T-helper 9 cell (primary cell): ENCODE measurements at regions not wholly inside any gene's neighbourhood (a gene's known extent, or its start where the extent isn't known, plus 50 kb on each side); places are given as distances from the start of the nearest gene placed in this dataset.

Experiments
- DNase-seq: peaks from one replicate; pipeline ENCODE4 v3.0.0-alpha.2; 2020

DNA sequence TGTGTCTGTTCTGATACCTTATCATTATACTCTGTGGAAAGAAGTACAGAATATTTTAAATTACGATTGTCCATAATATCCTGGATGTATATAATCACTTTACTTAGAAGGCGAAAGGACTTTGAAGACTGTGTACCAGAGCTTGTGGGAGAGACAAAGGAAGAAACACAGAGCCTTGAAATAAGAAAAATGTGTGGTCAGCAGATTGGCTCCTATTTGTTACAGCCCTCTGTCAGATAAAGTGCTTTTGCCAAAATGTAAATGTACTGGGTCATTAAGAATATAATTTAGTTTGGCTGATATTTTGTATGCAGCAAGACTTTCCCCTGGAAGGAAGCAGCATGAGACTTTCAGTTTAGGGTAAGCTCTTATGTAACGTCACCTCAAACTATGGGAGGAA, 443.1 kb downstream of the CCDC85A start:
- no peak for DNase-seq

DNA sequence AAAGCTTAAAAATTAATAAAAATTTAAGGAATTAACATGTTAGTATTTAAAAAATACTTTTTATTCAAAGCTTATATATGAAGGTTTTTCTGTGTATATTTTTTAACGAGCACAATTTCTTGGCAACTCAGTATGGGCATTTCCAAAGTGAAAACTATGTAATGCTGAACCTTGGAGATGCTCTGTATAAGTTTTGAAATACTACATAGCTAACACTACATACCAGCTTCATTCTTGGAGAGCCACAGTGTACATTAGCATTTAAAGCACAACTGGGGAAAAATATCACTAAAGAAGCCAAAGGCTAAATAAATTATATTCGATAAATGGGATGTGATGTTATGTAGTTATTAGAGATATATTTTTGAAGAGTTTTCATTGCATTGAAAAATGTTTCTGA, 446.5 kb downstream of the CCDC85A start:
- DNase-seq, result no peak

DNA sequence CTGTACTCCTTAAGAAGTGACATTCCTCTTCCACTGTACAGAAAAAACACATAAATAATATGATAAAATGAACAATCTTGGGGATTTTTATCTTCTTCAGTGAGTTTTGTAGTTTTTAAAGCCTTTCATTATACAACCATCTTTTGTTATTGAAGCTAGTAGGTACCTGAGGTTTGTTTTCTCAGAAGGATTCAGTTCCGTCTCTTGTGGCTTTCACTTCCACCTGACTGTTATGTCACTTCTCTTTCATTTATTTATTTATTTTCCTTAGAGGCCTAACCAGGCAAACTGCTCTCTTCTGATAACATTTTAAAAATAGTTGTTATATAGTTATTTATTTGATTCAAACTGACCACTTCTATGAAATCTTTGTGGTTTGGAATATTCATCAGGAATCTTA, 464.2 kb downstream of the CCDC85A start:
- no peak for DNase-seq

DNA sequence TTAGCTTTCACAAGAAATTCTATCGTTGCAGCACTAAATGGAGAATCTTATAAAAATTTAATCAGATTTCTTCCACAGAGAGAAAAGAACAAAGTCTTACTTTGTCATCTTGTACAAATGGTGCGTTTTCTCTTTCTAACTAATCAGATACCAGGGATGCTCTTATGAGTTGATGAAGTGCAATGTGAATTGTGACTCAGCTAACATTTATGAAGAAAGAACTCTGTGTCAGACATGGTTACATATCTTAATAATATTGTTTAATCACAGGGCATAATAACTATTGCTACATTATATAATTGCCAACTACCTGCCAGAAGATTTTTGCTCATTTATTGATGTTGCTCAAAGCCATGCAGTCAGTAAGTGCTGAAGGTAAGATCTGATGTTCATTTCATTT, 465.0 kb downstream of the CCDC85A start:
- DNase-seq, result no peak

DNA sequence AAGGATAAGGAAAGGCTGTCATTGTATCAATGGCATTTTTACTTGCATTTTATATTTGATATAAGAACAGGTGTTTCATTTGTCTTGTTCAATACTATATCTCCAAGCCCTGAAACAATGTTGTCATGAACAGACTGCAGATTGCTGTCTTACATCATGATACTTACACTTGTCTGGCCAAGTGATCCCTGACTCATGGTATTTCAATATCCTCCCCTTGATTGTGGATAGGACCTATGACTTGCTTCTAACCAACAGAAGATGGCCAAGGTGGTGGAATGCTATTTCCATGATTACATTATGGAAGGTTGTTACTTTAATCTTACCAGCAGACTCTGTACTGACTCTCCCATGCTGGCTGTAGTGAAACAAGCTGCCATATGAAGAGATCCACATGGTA, 471.1 kb downstream of the CCDC85A start:
- DNase-seq, result no peak

DNA sequence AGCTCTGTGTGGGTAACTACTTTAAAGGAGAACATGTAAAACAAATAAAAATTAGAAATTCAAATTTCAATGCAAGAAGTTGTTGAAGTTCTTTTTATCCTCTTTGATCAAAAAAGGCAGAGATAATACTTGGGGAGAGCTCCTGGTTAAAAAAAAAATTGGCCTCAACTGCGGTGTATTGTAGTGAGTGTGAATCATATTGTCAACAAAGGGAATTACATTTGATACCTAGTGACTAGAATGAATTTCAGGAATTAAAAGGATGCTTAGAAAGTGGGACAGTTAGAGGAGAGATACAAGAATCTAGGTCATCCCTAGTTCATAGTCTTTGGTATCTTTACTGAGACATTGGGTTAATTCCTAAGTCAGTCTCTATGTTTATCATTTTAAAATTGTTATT, 473.0 kb downstream of the CCDC85A start:
- DNase-seq, result no peak

DNA sequence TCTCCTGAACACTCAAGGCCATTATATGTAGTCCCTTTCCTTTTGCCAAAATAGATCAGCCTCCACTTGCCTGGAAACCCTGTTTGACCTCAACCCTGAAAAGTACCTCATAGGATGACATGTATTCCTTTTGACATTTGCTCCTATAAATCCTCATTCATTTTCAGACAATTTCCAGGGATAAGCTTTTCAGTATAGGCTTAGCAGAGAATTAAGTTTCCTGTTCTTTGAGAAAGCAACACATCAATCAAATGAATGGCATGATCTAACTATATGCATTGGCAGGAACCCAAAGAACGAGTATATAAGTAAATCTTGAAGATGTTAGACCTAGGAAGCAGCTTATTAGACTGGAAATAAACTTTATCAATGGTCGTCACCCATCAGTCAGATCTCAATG, 483.0 kb downstream of the CCDC85A start:
- no peak for DNase-seq

DNA sequence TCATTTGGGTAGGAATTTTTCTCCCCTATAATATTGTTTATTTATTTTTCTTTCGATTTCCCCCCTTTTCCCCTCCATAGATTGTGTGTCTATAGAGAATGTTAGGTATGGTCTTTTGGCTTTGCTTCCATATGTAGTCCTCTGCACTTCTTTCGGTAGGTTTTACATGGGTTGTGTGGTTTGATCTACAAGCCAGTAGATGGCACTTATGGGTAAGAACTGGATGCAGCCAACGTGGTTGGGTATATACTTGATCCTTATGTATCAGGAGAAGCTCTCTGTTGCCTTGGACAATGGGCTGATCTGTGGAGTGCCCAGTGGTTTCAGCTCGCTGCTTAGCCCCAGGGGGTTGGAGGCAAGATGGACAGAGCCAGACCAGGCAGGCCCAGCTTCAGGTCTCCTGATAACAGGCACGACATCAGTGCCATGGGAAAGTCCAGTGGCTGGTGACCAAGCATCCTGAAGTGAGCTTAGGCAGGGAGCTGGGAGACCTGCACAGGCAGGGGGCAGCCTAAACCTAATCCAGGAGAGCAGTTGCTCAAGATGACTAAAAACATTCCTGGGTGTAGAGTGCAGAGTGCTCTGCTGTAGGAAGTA, 488.3 kb downstream of the CCDC85A start:
- DNase-seq, result no peak

DNA sequence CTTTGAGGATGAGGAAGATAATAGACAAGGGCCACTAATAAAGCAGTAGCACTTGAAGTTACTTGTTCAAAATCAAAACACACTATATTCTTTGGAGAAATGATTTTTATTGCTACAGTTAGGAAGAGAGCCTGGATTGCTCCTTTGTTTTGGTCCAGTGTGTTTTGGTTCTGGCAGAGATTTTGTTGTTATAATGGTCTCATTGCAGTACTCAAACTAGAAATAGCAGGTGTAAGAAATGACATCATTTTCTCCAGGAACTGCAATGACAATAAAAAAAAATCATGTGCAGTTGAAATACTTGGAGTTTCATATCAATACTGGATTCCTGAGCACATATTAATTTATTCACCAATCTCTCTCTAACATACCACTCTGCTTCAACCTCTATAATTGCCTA, 490.3 kb downstream of the CCDC85A start:
- DNase-seq, result no peak

DNA sequence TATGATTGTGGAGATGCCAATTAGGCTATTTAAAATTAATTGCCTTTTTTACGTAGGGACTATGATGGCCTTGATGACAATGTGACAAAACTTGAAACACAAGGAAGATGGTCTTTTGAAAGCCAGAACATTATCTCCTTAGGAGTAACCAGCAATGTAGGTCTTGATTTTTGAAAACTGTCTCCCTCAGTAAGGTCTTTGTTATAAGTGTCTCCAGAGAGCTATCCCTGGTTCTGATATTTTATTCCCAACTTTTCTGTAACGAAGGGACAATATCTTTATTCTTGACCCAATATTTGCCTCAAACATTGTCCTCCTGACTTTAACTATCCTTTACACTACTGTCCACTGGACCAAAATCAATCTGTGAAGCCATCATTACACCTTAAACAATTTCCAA, 493.2 kb downstream of the CCDC85A start:
- DNase-seq, result no peak

DNA sequence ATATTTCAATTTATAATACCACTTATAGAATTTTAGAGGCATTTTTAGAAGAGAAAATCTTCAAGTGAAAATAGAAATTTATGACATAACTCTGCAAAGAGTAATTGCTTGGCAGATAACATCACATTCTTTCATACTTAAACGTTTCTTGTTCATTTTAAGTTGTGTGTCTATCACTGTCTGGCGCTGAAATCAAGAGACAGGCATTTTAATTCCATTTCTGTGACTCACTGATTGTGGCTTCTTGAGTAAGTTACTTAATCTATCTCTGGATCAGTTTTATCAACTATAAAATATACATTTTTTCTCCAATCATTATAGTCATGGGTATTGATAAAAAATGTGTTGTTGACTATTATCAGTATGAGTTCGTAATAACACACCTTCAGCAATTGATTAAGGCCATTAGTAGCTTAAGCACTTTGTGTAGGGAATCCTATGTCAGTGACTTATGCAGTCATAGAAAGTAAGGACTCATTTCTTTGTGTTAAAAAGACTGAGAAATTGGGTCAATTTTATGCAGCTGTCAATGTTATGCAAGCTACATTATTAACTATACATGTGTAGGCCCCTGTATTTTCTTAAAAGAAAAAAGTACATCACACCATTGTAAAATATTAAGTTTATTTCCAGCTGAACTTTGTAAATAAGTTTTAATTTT, 497.3 kb downstream of the CCDC85A start:
- DNase-seq, result no peak

DNA sequence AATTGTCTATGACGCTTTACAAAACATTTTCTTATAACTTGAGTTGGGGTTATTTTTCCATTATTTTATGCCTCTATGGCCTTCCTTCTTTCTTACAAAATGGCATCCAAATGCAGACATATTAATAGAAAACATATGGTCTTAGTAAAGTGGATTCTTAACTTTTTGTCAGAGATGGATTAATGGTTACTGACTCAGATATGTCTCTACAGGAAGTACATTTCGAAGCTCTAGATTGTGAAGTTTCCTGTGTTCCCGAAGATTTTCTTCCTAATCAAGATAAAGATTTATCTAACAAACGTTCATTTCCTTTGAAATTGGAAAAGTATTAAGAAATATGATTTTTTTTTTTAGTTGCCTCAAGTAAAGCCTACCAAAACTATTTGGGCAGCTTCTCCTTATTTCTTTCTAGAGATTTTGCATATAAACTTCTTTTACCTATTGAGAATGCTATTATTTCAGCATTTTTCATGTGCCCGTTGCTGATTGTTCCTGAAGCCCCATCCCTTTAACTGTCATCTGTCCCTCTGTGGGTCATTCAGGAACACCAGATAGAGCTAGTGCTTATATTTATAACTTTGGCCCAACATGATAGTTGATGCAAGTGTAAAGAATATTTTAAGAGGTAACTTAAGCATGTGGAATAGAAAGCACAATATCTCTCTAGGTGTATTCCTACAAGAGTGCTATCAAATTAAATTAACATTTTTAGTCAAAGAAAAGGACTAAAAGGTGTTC, 498.0 kb downstream of the CCDC85A start:
- no peak for DNase-seq

DNA sequence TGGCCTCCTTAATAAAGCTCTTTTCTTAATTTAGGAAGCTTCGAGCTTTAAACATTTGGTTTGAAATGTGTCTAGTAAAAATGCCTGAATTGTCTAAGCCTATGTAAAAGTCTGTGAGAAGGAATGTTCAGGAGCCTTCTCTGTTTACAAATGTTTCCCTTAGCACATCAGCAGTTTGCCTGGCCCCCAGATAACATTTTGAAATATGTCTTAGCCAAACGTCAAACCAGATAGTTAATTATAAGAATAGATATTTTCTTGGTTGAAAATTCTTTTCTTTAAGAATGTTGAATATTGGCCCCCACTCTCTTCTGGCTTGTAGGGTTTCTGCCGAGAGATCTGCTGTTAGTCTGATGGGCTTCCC, 498.6 kb downstream of the CCDC85A start:
- no peak for DNase-seq

DNA sequence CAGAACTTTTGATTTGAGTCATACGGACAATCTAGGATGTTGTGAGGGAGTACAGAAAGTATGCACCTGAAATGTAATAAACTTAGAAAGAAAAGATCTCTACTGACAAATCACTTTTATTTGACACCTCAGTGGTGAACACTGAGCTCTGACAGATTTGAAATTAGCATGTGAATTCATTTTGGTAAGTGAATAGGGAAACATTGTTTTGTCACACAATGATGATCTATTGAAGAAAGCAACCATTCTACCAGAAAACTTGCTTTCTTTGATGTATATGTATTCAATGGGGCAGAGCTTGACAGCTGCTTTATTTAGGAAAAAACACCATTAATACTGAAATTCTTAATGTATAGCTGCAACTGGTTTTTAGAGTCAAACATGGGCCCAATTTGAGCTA, 500.5 kb downstream of the CCDC85A start:
- DNase-seq, result no peak

DNA sequence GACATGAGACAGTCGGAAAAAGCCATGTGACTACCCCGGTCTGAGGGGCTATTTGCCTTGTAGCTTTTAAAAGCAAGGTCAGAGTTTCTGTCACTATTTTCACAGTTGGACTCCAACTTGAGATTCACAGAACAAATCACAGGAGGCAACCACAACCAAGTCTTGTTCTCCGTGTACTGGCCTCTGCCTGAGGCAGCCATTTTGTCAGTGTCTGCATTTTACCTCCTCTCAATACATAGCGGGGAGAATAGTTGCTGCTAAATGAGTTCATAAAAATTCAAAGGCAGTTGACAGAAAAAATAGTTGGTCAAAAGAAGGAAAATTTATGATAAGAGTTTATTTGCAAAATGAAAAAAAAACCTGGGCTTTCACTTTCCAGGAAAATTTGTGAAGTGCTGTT, 501.4 kb downstream of the CCDC85A start:
- no peak for DNase-seq

DNA sequence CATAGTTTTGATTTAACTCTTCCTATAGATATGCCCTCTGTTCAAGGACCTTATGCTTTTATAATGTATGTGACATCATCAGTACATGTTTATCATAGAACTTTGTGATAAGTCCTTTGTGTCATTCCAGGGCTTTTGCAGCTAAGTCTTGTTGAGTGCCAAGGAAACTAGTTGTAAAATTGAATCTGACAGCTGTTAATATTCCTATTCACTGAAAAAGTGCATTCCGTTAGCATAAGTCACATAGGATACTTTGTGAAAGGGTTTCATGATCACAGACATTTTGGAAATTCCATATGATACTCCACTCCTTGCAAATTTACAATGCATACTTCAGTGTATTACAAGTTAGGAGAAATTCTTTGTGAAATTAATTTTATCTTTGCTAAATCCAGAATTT, 503.4 kb downstream of the CCDC85A start:
- DNase-seq, result no peak

DNA sequence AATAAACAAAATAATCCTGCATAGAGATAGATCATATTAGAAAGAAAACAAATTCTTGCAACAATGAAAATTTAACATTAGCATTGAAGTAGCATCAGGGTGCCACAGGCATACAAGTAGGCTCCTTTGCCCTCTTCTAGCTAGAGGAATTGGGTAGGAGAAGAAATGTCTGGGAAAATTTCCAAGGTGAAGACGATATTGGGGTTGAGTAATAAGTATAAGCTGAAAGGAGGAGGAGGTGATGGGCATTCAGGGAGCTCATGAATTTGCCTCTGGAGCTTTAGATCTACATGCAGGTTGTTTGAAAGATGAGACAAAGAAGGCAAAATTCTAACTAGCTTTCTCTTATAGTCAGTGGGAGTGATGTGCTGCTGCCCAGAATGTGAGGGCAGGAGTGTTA, 504.9 kb downstream of the CCDC85A start:
- DNase-seq, result no peak

DNA sequence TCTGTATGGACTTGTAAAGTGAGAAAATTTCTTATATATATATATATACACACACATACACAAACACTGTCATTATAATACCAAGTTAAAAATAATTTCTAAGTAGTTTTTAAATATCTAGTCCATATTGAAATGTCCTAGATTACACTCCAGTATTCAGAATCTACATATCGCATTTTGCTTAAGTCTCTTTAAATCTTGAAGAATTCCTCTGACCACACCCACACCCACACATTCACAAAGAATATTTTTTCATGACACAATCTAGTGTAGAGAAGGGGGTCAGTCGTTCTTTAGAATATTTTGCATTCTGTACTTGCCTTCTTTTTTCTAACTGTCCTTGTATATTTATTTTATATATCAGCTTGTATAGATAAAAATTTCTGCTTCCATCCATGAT, 509.7 kb downstream of the CCDC85A start:
- no peak for DNase-seq

DNA sequence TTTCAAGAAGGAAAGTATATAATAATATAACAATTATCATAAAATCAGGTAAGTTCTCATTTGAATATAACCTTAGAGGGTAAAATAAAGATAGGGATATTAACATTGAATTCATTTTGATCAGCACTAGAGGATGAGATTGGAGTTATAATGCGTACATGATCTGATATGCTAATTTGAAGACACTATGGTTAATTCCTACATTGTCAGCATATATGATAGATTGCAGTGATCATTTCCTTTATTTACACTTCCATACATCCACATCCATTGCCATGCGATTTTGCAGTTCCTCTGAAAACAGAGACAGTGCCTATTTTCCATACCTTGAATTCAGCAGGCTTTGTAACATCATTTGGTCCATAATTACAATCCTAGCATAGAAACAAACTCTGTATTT, 519.2 kb downstream of the CCDC85A start:
- DNase-seq, result no peak

DNA sequence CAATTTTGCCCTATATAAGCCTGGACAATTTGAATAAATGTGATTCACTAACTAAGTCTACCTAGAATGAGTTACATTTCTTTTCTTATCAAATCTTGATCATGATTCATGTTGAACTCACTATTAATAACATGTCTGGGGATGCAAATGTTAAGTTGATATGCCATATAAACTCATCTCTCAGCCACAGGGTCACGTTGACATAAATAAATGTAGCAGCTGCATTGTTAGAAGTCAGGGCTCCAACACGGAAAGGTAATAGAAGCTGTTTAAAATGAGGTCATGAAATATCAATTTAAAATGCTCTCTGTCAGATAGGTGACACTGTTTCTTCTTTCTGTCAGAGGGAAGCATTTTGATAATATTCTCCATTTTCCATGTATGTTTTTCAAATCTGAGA, 521.9 kb downstream of the CCDC85A start:
- DNase-seq, result no peak

DNA sequence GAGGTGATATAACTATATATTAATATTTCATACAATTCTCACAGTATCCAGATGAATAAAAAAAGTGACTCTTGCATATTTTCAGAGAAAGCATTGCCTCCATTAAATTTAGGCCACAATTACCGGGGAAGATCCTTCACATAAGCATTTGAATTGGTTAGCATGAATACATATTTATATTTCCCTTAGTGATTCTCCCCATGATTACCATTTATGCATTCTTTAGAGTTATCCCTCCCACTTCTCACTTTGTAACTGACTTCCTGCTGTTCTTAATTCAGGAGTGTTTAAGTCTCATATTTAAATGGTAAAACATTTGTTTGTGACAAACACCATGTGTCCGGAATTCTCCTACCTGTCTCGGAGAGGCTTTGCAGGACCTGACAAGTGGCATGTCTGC, 523.4 kb downstream of the CCDC85A start:
- DNase-seq, result no peak

DNA sequence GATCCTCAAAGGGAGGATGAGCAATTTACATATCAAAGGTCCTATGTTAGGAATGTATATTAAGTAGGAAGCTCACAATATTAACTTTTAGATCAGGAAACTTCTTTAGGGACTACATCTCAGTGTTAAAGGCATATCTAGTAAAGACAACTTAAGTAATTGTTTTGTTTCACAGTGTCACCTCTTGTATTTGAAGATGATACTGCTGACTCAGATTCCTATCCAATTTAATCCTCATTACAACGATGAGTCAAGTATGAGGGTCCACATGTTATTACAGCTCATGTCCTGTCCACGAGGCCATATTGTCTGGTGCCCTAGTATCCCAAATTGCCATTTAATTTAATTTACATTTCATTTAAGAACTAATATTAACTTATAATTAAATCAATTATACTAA, 523.9 kb downstream of the CCDC85A start:
- DNase-seq, result no peak

DNA sequence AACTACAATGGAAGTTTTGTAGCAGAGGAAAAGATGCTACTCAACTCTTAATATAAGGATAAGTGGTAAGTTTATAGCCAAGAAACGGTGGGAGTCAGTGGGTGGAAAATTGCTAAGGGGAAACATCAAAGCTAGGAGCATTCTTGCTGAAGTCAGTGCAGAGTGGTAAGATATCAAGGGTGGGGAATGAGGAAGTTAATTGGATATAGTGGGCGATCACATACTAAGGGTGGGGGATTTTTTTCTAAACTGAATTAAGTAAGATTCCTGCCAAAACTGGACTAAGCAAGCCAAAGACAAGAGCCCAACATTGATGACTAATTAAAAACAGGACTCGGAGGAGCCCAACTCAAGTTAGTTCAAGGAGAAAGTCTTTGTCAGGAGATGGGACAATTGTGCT, 525.4 kb downstream of the CCDC85A start:
- DNase-seq, result no peak

DNA sequence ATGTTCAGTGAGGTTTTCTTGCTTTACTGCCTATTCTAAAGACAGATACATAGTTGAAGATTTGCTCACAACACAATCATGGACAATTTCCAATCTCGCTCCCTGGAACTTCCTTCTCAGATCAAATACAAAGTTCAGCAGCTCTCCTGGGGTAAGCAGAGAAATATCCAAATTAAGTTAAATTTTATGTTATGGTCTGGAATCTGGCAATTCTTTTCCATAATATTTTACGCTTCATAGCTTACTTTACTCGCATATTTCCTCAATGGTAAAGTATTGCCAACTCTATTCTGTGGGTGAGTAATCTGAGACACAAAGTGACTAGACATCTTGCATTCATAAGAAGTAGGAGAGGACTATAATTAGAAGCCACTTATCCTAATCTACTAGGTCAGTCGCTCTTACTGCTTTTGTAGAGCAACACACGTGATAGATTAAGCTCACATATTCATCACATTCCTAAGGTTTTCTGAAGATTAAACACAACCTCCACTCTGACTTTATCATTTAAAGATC, 529.4 kb downstream of the CCDC85A start:
- no peak for DNase-seq
